T-helper 2 cell (primary cell): ENCODE measurements at regions not wholly inside any gene's neighbourhood (a gene's known extent, or its start where the extent isn't known, plus 50 kb on each side); places are given as distances from the start of the nearest gene placed in this dataset.

Source experiments
- DNase-seq, 5 experiments: peaks; one replicate each; pipeline versions ENCODE4 v3.0.0 to v3.0.0-alpha.2; 2012 to 2022

- DNase-seq: no peak
These were observed 391.9 kb downstream of the IRS2 start for GRCh38 chr13:109394311-109394988.

- DNase-seq: no peak
These were observed 393.3 kb downstream of the IRS2 start for GRCh38 chr13:109393045-109393444.

DNA sequence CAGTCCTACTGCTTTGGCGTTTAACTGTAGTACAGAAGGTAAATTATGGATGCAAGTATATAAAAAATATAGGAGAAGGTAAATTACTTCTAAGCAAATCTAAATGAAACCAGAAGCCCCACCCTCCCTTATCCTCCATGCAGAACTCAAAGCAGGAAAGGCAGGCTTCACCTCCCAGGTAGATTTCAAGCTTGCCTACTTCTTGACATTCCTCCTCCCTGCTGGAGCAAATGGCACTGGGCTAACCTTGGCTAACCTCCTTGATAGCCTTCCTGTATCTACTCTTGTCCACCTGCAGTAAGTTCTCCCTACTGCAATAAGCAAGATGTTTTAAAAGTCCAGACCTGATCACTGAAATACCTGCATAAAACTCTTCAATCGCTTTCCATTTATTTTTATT is 396.0 kb downstream of the IRS2 start:
- DNase-seq: no peak

- no peak for DNase-seq
These were observed 396.5 kb downstream of the IRS2 start for GRCh38 chr13:109389892-109390345.

- DNase-seq: no peak
These were observed 396.9 kb downstream of the IRS2 start for GRCh38 chr13:109389456-109389855.

DNA sequence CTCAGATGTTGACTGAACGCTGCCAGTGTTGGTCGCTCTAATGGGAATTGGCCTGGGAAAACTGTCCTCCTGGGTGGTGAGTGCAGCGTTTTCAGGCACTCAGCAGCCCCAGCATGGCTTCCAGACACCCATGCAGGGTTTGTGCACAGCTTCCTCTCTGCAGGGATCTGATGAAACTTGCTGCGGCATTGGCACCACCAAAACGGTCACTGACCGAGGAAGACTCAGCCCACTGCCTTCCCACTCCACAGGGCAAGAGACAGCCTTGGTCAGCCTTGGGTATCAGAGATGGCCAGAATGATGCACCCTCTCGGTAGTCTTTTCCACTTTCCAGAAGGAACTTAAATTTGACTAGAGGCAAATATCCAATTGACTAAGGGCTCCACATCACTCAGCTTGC is 398.9 kb downstream of the IRS2 start:
- no peak for DNase-seq

GRCh38 chr13:109385242-109385560 is 401.2 kb downstream of the IRS2 start:
- no peak for DNase-seq

DNA sequence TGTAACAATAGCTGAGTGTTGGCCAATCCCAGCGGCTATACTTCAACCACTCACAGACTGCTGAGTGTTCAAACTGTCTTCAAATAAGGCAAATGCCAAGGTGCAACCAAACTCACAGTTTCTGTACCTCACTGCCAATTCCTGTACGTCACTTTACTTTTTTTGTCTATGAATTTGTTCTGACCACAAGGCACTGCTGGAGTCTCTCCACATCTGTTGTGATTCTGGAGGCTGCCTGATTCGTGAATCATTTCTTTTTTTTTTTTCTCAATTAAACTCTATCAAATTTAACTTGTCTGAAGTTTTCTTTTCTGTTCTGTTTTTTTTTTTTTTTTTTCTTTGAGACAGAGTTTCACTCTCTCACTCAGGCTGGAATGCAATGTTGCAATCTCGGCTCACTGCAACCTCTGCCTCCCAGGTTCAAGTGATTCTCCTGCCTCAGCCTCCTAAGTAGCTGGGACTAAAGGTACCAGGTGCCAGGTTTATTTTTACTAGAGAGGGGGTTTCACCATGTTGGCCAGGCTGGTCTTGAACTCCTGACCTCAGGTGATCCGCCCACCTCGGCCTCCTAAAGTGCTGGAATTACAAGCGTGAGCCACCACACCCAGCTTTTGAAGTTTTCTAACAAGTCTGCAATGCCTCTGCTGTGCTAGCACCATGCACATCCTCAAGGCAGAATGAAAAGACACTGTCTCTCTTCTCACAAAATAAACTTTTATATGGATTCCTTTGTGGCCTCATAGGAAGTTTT is 401.7 kb downstream of the IRS2 start:
- no peak for DNase-seq

GRCh38 chr13:109383683-109384082 is 402.7 kb downstream of the IRS2 start:
- DNase-seq: no peak

GRCh38 chr13:109381546-109382180 is 404.7 kb downstream of the IRS2 start:
- no peak for DNase-seq

DNA sequence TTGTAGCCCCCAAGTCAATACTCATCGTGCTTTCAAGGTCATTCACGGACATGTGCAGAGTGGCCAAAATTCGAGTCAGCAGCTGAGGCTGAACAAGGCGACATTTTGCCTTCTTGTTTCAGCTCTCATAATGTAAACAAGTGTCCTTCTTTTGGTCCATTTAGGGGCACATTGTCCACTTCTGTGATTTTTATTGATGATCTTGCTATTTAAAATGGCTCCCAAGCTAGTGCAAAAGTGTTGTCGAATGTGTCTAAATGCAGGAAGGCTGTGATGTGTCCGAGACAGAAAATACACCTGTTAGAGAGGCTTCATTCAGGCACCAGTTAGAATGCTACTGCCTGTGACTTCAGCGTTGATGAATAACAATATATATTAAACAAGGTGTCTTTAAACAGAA is 405.9 kb downstream of the IRS2 start:
- DNase-seq: no peak

- no peak for DNase-seq
These were observed 406.5 kb downstream of the IRS2 start for GRCh38 chr13:109379930-109380329.

- DNase-seq: no peak
These were observed 409.4 kb downstream of the IRS2 start for GRCh38 chr13:109376936-109377335.

GRCh38 chr13:109374609-109375200 is 411.7 kb downstream of the IRS2 start:
- DNase-seq: no peak

- no peak for DNase-seq
These were observed 413.7 kb downstream of the IRS2 start for GRCh38 chr13:109372666-109373065.

DNA sequence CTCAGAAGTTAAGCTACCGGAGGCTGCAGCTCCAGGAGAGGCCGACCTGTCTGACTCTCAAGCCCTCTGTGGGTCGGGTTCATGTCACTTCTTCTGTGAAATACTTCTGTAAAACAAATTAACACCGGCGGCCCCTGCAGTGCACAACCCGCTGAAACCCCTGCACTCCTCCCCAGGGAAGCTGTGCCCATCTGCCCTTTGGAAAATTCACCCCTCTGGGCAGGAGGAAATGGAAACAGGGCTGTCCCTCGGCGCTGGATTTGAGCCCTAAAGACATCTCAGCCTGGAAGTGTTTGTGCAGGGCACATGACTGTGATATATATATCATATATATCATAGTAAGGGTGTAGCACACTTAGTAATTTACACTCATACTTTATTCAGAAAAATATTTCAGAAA is 415.3 kb downstream of the IRS2 start:
- DNase-seq: no peak

DNA sequence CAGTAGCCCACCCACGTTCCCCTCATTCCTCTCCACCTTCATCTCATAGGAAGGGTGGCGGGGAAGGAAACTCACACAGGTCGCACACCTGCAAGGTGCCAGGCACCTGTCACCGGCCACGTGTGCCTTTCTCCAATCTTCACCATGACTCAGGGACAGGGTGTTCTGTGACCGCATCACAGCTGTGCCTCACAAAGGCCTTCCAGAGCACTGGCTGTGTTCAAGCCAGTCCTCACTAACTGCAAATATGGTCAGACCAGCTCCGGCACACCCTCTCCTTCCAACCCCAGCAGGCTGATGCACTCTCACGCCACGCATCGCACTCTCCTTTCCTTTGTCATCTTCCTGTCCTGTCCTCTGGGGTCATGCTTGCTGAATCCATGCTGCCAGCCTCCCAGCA is 415.9 kb downstream of the IRS2 start:
- DNase-seq: no peak

- no peak for DNase-seq
These were observed 416.9 kb downstream of the IRS2 start for GRCh38 chr13:109369353-109370052.

DNA sequence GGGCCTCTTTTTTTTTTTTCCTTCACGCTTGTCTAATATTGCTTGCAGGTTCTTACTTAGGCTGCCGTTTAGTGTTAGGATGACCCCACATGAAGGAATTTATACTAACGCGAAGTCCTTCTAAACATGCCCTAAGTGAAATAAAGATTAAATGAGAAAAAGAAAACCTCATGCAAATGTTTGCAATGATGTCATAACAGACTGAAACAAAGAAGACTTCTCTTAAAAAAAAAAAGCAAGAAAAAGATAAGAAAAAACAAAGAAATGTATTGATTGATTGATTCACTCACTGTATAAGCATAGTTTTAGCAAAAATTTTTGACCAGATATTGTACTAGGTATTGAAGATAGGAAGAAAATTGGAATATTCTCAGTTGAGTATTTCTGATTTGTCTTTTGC is 418.2 kb downstream of the IRS2 start:
- no peak for DNase-seq

- DNase-seq: no peak
These were observed 419.9 kb downstream of the IRS2 start for GRCh38 chr13:109366525-109366924.

DNA sequence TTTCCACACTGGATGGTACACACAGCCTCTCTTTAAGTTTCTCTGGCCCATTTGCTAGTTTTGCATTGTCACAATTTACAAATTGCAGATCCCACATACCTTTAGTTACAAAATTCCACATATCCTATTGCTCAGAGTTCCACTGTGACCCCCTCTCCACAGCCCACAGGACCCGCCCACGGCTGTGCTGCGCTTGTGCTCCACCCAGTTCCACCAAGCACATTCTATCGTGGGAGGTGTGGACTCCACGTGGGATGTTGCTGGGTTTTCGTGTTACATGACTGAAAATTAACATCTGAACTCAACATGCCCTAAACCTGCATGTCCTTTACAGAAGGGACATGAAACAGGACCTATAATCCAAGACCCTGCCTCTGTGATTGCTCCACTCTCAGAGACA is 423.0 kb downstream of the IRS2 start:
- no peak for DNase-seq

DNA sequence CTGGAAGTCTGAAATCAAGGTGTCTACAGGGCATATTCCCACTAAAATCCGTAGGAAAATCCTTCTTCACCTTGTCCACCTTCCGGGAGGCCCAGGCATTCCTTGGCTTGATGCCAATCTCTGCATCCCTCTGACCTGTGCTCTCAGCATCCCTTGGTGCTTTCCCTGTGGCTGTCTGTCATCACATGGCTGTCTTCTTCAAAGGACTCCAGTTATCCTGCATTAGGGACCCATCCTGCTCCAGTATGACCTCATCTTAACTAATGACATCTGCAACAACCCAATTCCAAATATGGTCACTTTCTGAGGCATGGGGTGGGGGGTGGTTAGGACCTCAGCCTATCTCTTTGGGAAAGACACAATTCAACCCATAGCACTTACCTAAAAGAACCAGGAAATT is 423.8 kb downstream of the IRS2 start:
- DNase-seq: no peak
